Inflammatory macrophage treated with lipopolysaccharide for 1 hour (primary cell): ENCODE measurements at regions not wholly inside any gene's neighbourhood (a gene's known extent, or its start where the extent isn't known, plus 50 kb on each side); places are given as distances from the start of the nearest gene placed in this dataset.
"Not testable (repeated sequence)": the region's sequence is repeated elsewhere in the genome, so short reads cannot be mapped to it uniquely, and the experiment has no call there.

Source experiments
- DNase-seq, 2 donors: peaks; one replicate each; pipeline ENCODE4 v3.0.0-alpha.2; 2020 to 2022

GRCh38 chr7:65631236-65631635 is 241.6 kb upstream of the VKORC1L1 start:
- not testable (repeated sequence) for DNase-seq

GRCh38 chr7:65633587-65634404 is 239.1 kb upstream of the VKORC1L1 start:
- not testable (repeated sequence) for DNase-seq

GRCh38 chr7:65638918-65639317 is 234.0 kb upstream of the VKORC1L1 start:
- DNase-seq, result not testable (repeated sequence)

GRCh38 chr7:65639717-65640116 is 233.2 kb upstream of the VKORC1L1 start:
- not testable (repeated sequence) for DNase-seq

GRCh38 chr7:65643498-65643897 is 229.4 kb upstream of the VKORC1L1 start:
- not testable (repeated sequence) for DNase-seq

GRCh38 chr7:65647153-65647964 is 225.5 kb upstream of the VKORC1L1 start:
- DNase-seq, result not testable (repeated sequence)

- not testable (repeated sequence) for DNase-seq
Observed at GRCh38 chr7:65651174-65651573, 221.7 kb upstream of the VKORC1L1 start.

- not testable (repeated sequence) for DNase-seq
Observed at GRCh38 chr7:65651826-65652592, 220.9 kb upstream of the VKORC1L1 start.

- DNase-seq, result not testable (repeated sequence)
Observed at GRCh38 chr7:65652669-65653068, 220.2 kb upstream of the VKORC1L1 start.

- DNase-seq, result not testable (repeated sequence)
Observed at GRCh38 chr7:65656494-65657188, 216.2 kb upstream of the VKORC1L1 start.

GRCh38 chr7:65683362-65683761 is 189.5 kb upstream of the VKORC1L1 start:
- DNase-seq, result not testable (repeated sequence)

- DNase-seq, result not testable (repeated sequence)
Observed at GRCh38 chr7:65699026-65699714, 173.7 kb upstream of the VKORC1L1 start.

GRCh38 chr7:65699715-65700356 is 173.0 kb upstream of the VKORC1L1 start:
- DNase-seq, result not testable (repeated sequence)

GRCh38 chr7:65719123-65719798 is 153.6 kb upstream of the VKORC1L1 start:
- DNase-seq, result not testable (repeated sequence)

GRCh38 chr7:65722361-65722792 is 150.5 kb upstream of the VKORC1L1 start:
- DNase-seq, result peak in 1 of 2 donors; percentile 28

- not testable (repeated sequence) for DNase-seq
Observed at GRCh38 chr7:65727182-65727581, 145.7 kb upstream of the VKORC1L1 start.

- no peak for DNase-seq
Observed at GRCh38 chr7:65731129-65731528, 141.7 kb upstream of the VKORC1L1 start.

- no peak for DNase-seq
Observed at GRCh38 chr7:65731562-65732035, 141.3 kb upstream of the VKORC1L1 start.

GRCh38 chr7:65744406-65744805 is 128.5 kb upstream of the VKORC1L1 start:
- peak; percentile 38 to 55 for DNase-seq

- no peak for DNase-seq
Observed at GRCh38 chr7:65746398-65746669, 126.5 kb upstream of the VKORC1L1 start.

GRCh38 chr7:65749039-65749438 is 123.8 kb upstream of the VKORC1L1 start:
- DNase-seq, result no peak
